CD4-positive, alpha-beta T cell treated with Interleukin-4 for 4 hours (primary cell): ENCODE measurements at regions not wholly inside any gene's neighbourhood (a gene's known extent, or its start where the extent isn't known, plus 50 kb on each side); places are given as distances from the start of the nearest gene placed in this dataset.

Source experiments
- DNase-seq: peaks from one replicate; pipeline ENCODE4 v3.0.0-alpha.2; 2020

DNA sequence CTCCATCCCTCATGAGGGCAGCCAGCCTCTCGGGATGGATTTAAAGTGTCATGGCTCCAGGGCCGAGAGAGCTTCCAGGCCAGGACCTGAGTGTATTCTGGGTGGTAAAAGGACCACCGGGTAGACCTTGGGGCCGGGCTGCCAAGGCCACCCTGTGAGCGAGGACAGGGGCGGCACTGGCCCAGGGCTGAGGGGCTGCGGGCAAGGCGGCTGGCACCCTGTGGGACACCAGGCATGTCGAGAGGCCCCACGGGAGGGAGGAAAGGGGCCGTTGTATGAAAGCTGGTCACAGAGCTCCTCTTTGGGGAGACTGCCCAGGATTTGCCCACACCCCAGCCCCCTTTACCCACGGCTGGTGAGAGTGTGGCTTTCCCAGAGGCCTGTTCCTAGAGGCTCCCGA, 92.3 kb upstream of the RTL6 start:
- no peak for DNase-seq

DNA sequence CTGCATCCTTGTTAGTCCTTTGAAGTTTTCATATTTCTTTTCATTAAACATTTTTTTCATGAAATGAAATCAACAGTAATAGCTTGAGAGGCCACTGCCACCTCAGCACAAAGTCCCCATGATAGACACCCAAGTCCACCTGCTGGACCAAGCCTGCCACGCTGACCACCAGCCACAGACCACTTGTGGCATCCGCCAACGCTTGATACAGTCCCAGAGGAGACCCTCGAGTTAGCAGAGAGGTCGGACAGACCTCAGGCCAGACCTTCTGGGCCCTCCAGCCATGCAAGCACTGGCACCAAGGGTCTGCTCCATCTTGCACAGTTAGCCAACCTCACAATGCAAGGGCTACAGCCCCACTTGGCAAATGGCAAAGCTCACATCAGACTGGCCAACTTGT, 91.8 kb upstream of the RTL6 start:
- DNase-seq: no peak

DNA sequence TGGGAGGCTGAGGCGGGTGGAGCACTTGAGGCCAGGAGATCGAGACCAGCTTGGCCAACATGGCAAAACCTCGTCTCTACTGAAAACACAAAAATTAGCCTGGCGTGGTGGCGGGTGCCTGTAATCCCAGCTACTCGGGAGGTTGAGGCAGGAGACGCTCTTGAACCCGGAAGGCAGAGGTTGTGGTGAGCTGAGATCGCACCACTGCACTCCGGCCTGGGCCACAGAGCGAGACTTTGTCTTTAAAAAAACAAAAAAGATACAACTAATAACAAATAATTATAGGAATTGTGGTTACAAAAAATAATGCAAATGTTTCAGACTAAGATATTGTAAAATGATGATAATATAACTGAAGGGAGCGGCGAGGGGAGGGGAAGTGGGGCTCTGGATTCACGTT, 90.3 kb upstream of the RTL6 start:
- DNase-seq: no peak

DNA sequence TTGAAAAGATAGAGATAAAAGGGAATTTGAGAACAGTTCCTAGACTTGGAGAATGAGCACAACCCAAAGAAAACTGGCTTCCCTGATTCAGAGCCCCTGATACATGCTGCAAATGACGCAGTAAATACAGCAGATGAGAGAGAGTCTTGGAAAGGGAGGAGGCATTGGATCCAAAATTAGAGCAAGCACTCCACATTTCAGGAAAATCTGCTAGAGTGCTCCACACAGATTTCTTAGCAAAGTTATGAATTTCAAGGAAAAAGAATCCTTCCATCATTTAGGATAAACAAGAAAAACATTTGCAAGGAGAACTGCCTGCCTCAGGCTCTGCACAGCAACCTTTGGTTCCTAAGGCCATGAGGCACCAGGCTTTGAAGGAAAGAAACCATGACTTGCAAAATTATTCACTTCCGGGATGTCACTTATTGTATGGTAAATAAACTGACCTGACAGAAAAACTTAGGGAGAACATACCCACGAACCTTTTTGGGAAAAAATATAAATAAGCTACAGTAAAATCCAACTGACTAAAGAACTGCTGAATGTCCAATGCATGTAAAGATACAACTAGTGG, 89.8 kb upstream of the RTL6 start:
- no peak for DNase-seq

GRCh38 chr22:44586999-44587736, 89.1 kb upstream of the RTL6 start:
- no peak for DNase-seq

GRCh38 chr22:44586351-44586990, 88.4 kb upstream of the RTL6 start:
- no peak for DNase-seq

- DNase-seq: no peak
Observed at GRCh38 chr22:44585559-44586350, 87.7 kb upstream of the RTL6 start.

GRCh38 chr22:44584256-44584902, 86.3 kb upstream of the RTL6 start:
- DNase-seq: no peak

DNA sequence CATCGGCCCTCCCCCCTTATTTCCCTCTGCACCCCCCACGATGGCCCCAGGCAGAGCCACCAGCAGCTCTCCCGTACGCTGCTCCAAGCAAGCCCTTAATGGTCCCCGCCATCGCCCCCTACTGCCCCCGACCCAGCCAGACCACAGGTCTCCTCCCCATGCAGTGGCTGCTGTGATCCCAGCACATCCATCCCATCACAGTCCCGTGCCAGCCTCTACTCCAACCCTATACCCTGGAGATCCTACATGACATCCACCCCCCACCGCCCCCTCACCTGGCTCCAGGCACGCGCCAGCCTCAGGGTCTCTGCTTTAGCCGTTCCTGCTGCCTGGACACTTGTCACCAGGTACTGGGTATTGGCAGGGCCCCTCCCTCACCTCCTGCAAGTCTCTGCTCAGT, 85.8 kb upstream of the RTL6 start:
- no peak for DNase-seq

DNA sequence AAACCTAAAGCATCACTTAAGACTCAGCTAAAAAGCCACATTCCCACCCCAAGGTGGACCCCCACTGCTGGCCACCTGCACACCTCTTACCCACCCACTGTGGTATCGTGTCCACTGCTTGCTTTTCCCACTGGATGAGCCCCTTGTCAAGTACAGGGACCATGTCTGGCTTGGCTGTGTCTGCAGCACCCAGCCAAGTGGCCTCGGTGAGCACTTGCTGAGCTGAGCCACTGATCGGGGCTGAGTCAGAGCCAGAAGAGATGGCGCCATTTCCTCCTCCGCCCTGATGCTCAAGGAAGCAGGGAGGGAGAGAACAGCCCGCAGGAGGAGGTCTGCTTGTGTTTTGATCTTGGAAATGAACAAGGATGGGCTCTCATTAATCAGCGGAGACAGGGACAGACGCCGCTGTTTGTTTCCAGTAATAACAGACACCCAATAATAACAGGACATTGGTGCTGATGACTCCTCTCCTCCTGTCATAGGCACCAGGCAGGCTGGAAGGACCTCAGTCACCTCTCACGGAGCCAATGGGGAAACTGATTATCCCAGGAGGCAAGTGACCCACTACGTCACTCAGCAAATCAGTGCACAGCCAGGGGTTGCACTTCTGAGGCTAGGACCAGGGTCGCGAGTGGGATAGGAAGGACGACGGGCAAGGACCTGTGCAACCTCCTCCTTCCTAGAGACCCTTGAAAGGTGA, 85.2 kb upstream of the RTL6 start:
- no peak for DNase-seq

GRCh38 chr22:44582016-44582415, 84.0 kb upstream of the RTL6 start:
- no peak for DNase-seq

- DNase-seq: no peak
Observed at GRCh38 chr22:44581096-44581435, 83.0 kb upstream of the RTL6 start.

- no peak for DNase-seq
Observed at GRCh38 chr22:44580176-44581095, 82.4 kb upstream of the RTL6 start.

GRCh38 chr22:44578516-44579230, 80.6 kb upstream of the RTL6 start:
- DNase-seq: no peak

GRCh38 chr22:44578110-44578457, 80.1 kb upstream of the RTL6 start:
- DNase-seq: no peak

- no peak for DNase-seq
Observed at GRCh38 chr22:44577391-44578109, 79.5 kb upstream of the RTL6 start.

DNA sequence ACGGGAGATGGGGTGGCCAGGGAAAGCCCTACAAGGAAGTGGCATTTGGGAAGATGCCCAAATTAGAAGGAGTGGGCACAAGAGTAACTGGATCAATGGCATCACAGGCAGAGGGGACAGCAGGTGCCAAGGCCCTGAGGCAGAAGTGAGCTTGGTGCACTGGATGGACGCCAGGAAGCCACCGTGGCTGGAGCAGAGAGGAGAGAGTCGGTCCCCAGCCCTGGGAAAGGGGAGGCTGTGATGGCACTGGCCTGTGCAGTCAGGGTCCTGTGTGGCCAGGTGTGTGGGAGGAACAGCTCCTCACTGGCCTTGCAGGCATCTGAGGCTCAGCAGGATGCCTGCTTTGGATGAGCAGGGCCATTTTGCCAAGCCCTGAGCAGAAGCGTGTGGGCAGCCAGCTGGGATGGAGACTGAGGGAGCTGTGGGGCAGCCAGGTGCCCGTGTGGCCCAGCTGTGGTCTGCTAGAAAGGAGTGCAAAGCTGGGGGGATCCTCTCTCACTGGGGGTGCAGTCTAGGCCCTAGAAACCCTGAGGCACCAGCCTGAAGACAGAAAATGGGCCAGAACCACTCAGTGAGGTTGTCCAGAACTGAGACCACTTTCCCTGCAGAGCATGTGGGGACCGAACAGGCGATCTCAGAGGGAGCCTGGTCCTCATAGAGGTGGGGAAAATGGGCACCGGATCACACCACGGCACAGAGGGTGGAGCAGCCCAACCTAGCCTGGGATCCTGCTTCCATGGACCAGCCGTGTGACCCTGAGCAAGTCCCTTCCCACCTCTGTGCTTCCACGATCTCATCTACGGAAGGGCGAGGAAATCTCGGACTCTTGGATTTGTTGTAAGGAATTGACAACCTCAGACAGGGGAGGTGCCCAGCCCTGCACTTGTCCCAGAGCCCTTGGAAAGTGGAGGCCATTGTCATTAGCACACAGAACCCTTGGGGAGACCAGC, 78.6 kb upstream of the RTL6 start:
- no peak for DNase-seq

GRCh38 chr22:44575381-44576268, 77.6 kb upstream of the RTL6 start:
- DNase-seq: no peak
